ENCODE measurements at regions not wholly inside any gene's neighbourhood (a gene's known extent, or its start where the extent isn't known, plus 50 kb on each side); places are given as distances from the start of the nearest gene placed in this dataset.
"Not testable (repeated sequence)": the region's sequence is repeated elsewhere in the genome, so short reads cannot be mapped to it uniquely, and the experiment has no call there.

- Histone ChIP-seq H3K79me2 (ENCODE audit: insufficient read depth, low read length) (no peaks in the 10 kb centered on the region), H3K9me3 (ENCODE audit: insufficient read depth, low read length) (no peaks in the 10 kb centered on the region), H3K27me3 (ENCODE audit: low read length) (no peaks in the 10 kb centered on the region), H3F3A (ENCODE audit: insufficient read depth) (no peaks in the 10 kb centered on the region), H3K9ac (ENCODE audit: low read length) (no peak overlapping the region), H3K4me3 (ENCODE audit: insufficient read depth, low read length, poor library complexity, severe bottlenecking) (no peak overlapping the region), H2AFZ (ENCODE audit: low read depth, low read length, severe bottlenecking) (no peak overlapping the region), H4K20me1 (ENCODE audit: low read depth, low read length) (no peaks in the 10 kb centered on the region), H3K4me2 (ENCODE audit: low read depth, low read length, poor library complexity, severe bottlenecking) (no peak overlapping the region), H3K27ac (ENCODE audit: low read depth, low read length) (no peak overlapping the region), H3K9me2 (replicated peaks; ENCODE audit: insufficient read depth, low read length) (no peaks in the 10 kb centered on the region; the same call in 1 of the 2 replicates), H3K36me3 (ENCODE audit: low read length) (no peaks in the 10 kb centered on the region)
- TF ChIP-seq EZH2phosphoT487 (conservative IDR thresholded peaks at IDR 0.05; ENCODE audit: low read length) (no peak), CTCF (IDR thresholded peaks at IDR 0.05; ENCODE audit: insufficient read depth, low read length, poor library complexity, severe bottlenecking) (no peak)
Measured at GRCh38 chr5:8560776-8561175, 691.8 kb downstream of the MTRR start.

GRCh38 chr5:8561224-8561840 is 692.4 kb downstream of the MTRR start:
- H3K9me2 ChIP-seq (replicated peaks; ENCODE audit: insufficient read depth, low read length): no peaks in the 10 kb centered on the region; the same call in 1 of the 2 replicates

GRCh38 chr5:8561854-8562253 is 692.9 kb downstream of the MTRR start:
- TF ChIP-seq CTCF (IDR thresholded peaks at IDR 0.05; ENCODE audit: insufficient read depth, low read length, poor library complexity, severe bottlenecking) (no peak), EZH2phosphoT487 (conservative IDR thresholded peaks at IDR 0.05; ENCODE audit: low read length) (no peak)
- H3K4me2 ChIP-seq (ENCODE audit: low read depth, low read length, poor library complexity, severe bottlenecking): no peak overlapping the region
- H2AFZ ChIP-seq (ENCODE audit: low read depth, low read length, severe bottlenecking): no peak overlapping the region
- no peaks in the 10 kb centered on the region for H3K36me3 ChIP-seq (ENCODE audit: low read length)
- H3K27ac ChIP-seq (ENCODE audit: low read depth, low read length): no peak overlapping the region
- H3K27me3 ChIP-seq (ENCODE audit: low read length): no peaks in the 10 kb centered on the region
- no peak overlapping the region for H3K9ac ChIP-seq (ENCODE audit: low read length)
- no peaks in the 10 kb centered on the region for H3K9me3 ChIP-seq (ENCODE audit: insufficient read depth, low read length)
- no peaks in the 10 kb centered on the region; the same call in 1 of the 2 replicates for H3K9me2 ChIP-seq (replicated peaks; ENCODE audit: insufficient read depth, low read length)
- H3K79me2 ChIP-seq (ENCODE audit: insufficient read depth, low read length): no peaks in the 10 kb centered on the region
- no peak overlapping the region for H3K4me3 ChIP-seq (ENCODE audit: insufficient read depth, low read length, poor library complexity, severe bottlenecking)
- H4K20me1 ChIP-seq (ENCODE audit: low read depth, low read length): no peaks in the 10 kb centered on the region
- H3F3A ChIP-seq (ENCODE audit: insufficient read depth): no peaks in the 10 kb centered on the region

More at GRCh38 chr5:8561224-8561840, 692.4 kb downstream of the MTRR start:
- H3K4me2 ChIP-seq (ENCODE audit: low read depth, low read length, poor library complexity, severe bottlenecking): no peak overlapping the region
- H2AFZ ChIP-seq (ENCODE audit: low read depth, low read length, severe bottlenecking): no peak overlapping the region
- no peak overlapping the region for H3K27ac ChIP-seq (ENCODE audit: low read depth, low read length)
- no peak overlapping the region for H3K4me3 ChIP-seq (ENCODE audit: insufficient read depth, low read length, poor library complexity, severe bottlenecking)
- no peak for TF ChIP-seq EZH2phosphoT487 (conservative IDR thresholded peaks at IDR 0.05; ENCODE audit: low read length)
- TF ChIP-seq CTCF (IDR thresholded peaks at IDR 0.05; ENCODE audit: insufficient read depth, low read length, poor library complexity, severe bottlenecking): no peak
- no peaks in the 10 kb centered on the region for H3K27me3 ChIP-seq (ENCODE audit: low read length)
- H4K20me1 ChIP-seq (ENCODE audit: low read depth, low read length): no peaks in the 10 kb centered on the region
- no peaks in the 10 kb centered on the region for H3K9me3 ChIP-seq (ENCODE audit: insufficient read depth, low read length)
- H3F3A ChIP-seq (ENCODE audit: insufficient read depth): no peaks in the 10 kb centered on the region
- H3K9ac ChIP-seq (ENCODE audit: low read length): no peak overlapping the region
- no peaks in the 10 kb centered on the region for H3K36me3 ChIP-seq (ENCODE audit: low read length)
- H3K79me2 ChIP-seq (ENCODE audit: insufficient read depth, low read length): no peaks in the 10 kb centered on the region

GRCh38 chr5:8563540-8563939 is 694.6 kb downstream of the MTRR start:
- H4K20me1 ChIP-seq (ENCODE audit: low read depth, low read length); H3K9me3 ChIP-seq (ENCODE audit: insufficient read depth, low read length); H3K4me3 ChIP-seq (ENCODE audit: insufficient read depth, low read length, poor library complexity, severe bottlenecking); H3K79me2 ChIP-seq (ENCODE audit: insufficient read depth, low read length); H3F3A ChIP-seq (ENCODE audit: insufficient read depth); H3K9ac ChIP-seq (ENCODE audit: low read length); H3K9me2 ChIP-seq (replicated peaks; ENCODE audit: insufficient read depth, low read length); H3K4me2 ChIP-seq (ENCODE audit: low read depth, low read length, poor library complexity, severe bottlenecking); H3K27ac ChIP-seq (ENCODE audit: low read depth, low read length); H3K36me3 ChIP-seq (ENCODE audit: low read length); H3K27me3 ChIP-seq (ENCODE audit: low read length); H2AFZ ChIP-seq (ENCODE audit: low read depth, low read length, severe bottlenecking): not testable (repeated sequence)
